ENCODE measurements at regions not wholly inside any gene's neighbourhood (a gene's known extent, or its start where the extent isn't known, plus 50 kb on each side); places are given as distances from the start of the nearest gene placed in this dataset.

DNA sequence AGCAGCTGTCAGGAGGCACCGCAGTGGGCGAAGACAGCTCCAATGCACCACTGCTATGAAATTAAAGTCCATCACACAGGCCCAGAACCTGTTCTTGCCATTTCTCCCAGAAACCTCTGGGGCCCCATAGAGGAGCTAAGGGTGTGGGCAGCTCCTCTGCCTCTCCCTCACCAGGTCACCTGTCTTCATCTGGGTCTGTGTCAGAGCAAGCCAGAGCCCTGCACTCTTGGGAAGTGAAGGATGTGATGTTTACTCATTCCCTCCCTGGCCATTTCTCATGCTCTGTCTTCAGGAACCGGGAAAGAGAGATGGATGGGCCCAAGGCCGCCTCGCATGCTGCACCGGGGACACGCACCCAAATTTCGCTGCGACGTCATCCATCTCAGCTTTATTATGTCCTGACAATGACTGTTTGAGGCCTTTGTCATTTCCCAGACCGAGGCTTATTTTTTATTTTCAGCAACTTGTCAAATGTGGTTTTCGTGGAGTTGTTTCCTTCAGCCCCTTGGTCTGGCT, 216.1 kb downstream of the NPHP4 start:
- Mint-ChIP-seq H3K4me3 (no peak overlapping the region), H3K27me3 (no peaks in the 10 kb centered on the region), H3K4me1 (no peaks in the 10 kb centered on the region), H3K9me3 (peaks cover 3% of the 10 kb centered on the region), H3K36me3 (ENCODE audit: low read depth) (no peaks in the 10 kb centered on the region), H3K27ac (no peak overlapping the region)
- CTCF ChIA-PET = no interaction called here
- TF ChIP-seq, protein P1, sequence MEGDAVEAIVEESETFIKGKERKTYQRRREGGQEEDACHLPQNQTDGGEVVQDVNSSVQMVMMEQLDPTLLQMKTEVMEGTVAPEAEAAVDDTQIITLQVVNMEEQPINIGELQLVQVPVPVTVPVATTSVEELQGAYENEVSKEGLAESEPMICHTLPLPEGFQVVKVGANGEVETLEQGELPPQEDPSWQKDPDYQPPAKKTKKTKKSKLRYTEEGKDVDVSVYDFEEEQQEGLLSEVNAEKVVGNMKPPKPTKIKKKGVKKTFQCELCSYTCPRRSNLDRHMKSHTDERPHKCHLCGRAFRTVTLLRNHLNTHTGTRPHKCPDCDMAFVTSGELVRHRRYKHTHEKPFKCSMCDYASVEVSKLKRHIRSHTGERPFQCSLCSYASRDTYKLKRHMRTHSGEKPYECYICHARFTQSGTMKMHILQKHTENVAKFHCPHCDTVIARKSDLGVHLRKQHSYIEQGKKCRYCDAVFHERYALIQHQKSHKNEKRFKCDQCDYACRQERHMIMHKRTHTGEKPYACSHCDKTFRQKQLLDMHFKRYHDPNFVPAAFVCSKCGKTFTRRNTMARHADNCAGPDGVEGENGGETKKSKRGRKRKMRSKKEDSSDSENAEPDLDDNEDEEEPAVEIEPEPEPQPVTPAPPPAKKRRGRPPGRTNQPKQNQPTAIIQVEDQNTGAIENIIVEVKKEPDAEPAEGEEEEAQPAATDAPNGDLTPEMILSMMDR (IDR thresholded peaks at IDR 0.05) = no peak
- intact Hi-C loops (cut with micrococcal nuclease) = no loop called here
- DNase-seq (no peak), ATAC-seq (ENCODE audit: low read depth) (no peak)
- POLR2A ChIA-PET = no interaction called here

DNA sequence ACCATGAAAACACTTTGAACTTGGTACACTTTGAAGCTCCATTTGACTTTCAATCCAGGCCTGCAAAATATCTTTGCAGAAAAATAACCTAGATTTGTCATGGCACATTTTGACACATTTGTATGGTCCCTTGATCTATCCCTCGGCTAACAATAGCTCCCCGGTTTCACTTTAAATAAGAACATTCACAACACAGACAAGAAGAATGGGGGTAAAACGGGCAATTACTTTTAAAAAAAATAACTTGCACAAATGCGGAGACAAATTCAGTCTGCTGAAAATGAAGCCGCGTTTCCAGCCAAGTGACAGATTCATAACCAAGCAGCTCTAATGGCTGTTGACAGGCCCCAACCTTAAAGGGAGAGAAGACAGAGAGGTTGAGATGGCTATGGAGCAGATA, 218.2 kb downstream of the NPHP4 start:
- Mint-ChIP-seq H3K27me3 (peaks cover 6% of the 10 kb centered on the region), H3K4me3 (no peak overlapping the region), H3K9me3 (peaks cover 3% of the 10 kb centered on the region), H3K36me3 (ENCODE audit: low read depth) (no peaks in the 10 kb centered on the region), H3K27ac (no peak overlapping the region), H3K4me1 (no peaks in the 10 kb centered on the region)
- ATAC-seq (ENCODE audit: low read depth) (no peak), DNase-seq (no peak)
- TF ChIP-seq, protein P1 (IDR thresholded peaks at IDR 0.05) = no peak
- CTCF ChIA-PET = no interaction called here
- intact Hi-C loops (cut with micrococcal nuclease) = no loop called here
- POLR2A ChIA-PET = no interaction called here

DNA sequence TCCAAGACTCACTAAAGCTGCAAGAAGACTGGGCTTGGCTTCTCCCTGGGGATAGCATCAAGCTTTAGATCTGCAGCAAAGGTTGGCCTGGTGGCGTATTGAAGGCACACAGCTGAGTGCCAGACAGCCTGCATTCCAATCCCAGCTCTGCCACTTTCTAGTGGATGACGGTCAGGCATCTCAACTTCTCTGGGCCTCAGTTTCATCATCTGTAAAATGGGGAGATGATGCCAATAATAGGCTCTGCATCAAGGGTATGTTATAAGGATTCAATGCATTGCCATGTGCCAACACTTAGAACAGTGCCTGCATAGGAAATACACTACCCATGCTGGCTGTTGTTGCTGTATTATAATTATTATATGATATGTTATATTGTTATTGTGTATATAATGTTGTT, 220.4 kb downstream of the NPHP4 start:
- ATAC-seq (ENCODE audit: low read depth) = no peak
- ChIA-PET CTCF (no interaction called here), POLR2A (no interaction called here)
- Mint-ChIP-seq H3K27me3 (peaks cover 10% of the 10 kb centered on the region), H3K4me1 (no peaks in the 10 kb centered on the region), H3K36me3 (ENCODE audit: low read depth) (no peaks in the 10 kb centered on the region), H3K27ac (no peak overlapping the region), H3K4me3 (no peak overlapping the region), H3K9me3 (no peaks in the 10 kb centered on the region)
- TF ChIP-seq, protein P1 (IDR thresholded peaks at IDR 0.05) = no peak
- no peak for DNase-seq
- intact Hi-C loops (cut with micrococcal nuclease) = no loop called here

DNA sequence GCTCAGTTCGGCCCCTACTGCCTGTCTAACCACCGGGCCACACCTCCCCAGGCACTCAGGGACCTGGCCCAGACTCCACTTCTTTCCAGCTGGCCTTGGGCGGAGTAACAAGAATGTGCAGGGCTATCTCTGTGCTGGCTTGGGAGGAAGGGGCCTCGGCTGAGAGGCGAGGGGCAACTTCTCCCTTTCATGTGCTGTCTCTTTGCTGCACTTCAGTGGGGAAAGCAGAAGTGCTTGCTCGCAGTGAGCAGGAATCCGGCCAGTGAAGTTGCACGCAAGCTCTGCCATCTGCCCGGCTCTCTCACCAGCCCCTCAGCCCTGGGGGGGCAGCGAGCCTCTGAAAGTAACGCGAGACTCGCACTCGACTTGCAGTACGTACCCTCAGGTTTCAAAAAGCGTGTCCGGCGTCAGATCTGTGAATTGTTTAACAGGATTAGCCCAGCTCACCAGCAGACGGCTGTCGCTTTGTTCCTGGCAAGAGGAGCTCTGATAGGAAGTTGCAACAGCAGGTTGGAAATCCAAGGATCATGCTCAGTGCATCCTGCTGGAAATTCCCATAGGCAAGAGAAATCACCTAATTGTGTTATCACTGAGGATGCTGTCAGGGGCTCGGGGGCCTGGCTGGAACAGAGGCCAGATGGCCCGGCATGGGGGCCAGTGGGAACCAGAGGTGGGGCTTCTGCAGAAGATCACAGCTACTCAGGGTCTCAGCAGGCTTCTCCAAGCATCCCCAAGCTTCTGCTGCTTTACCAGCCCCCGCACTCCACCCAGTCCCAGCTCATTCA, 221.1 kb downstream of the NPHP4 start:
- no peaks in the 10 kb centered on the region for H3K4me1 Mint-ChIP-seq
- CTCF ChIA-PET = no interaction called here
- H3K9me3 Mint-ChIP-seq = no peaks in the 10 kb centered on the region
- peaks cover 10% of the 10 kb centered on the region for H3K27me3 Mint-ChIP-seq
- no peak overlapping the region for H3K4me3 Mint-ChIP-seq
- POLR2A ChIA-PET = no interaction called here
- no peak for DNase-seq
- intact Hi-C loops (cut with micrococcal nuclease) = no loop called here
- no peak for ATAC-seq (ENCODE audit: low read depth)
- no peak overlapping the region for H3K27ac Mint-ChIP-seq
- H3K36me3 Mint-ChIP-seq (ENCODE audit: low read depth) = no peaks in the 10 kb centered on the region
- TF ChIP-seq, protein P1 (IDR thresholded peaks at IDR 0.05) = no peak

DNA sequence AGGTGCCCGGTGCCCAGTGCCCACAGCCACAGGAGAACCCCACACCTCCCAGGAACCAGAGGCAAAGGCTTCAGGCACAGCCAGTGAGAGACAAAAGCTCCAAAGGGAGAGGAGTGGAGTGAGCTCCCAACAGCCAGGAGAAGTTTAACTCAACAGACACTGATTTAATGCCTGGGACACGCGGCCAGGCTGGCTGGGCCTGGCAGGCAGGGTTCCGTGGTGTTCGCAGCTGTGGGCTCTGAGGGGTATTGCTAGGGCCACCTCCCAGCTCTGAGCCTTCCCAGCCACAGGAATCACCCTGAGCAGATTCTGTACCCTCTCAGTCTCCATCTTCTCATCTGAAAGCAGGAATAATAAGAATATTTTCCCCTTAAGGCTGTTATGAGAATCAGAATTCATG, 222.5 kb downstream of the NPHP4 start:
- H3K4me3 Mint-ChIP-seq = no peak overlapping the region
- DNase-seq = no peak
- no peaks in the 10 kb centered on the region for H3K9me3 Mint-ChIP-seq
- no peak for ATAC-seq (ENCODE audit: low read depth)
- TF ChIP-seq, protein P1 (IDR thresholded peaks at IDR 0.05) = no peak
- H3K4me1 Mint-ChIP-seq = no peaks in the 10 kb centered on the region
- POLR2A ChIA-PET = no interaction called here
- H3K36me3 Mint-ChIP-seq (ENCODE audit: low read depth) = no peaks in the 10 kb centered on the region
- H3K27ac Mint-ChIP-seq = no peak overlapping the region
- CTCF ChIA-PET = no interaction called here
- intact Hi-C loops (cut with micrococcal nuclease) = no loop called here
- peaks cover 14% of the 10 kb centered on the region for H3K27me3 Mint-ChIP-seq

Data from activated B cell treated with CpG ODN at 0.5 μM for 24 hours (primary cell).